Esophagus squamous epithelium (tissue), 4 donors: ENCODE measurements at regions not wholly inside any gene's neighbourhood (a gene's known extent, or its start where the extent isn't known, plus 50 kb on each side); places are given as distances from the start of the nearest gene placed in this dataset.

ENCODE experiments used
- CTCF ChIP-seq, 6 experiments: fragments of 450-650 bp in 4 of 6; fragments of 200-600 bp in 2 of 6; sonication (generic) in 2 of 6; IDR thresholded peaks; one replicate each; pipeline ENCODE4 v1.5.1; 2016 to 2019; ENCODE audit warnings: antibody characterized with exemption in 6 of 6, mild to moderate bottlenecking in 4 of 6, moderate library complexity in 4 of 6
- POLR2A ChIP-seq, 4 donors: fragments of 450-650 bp; IDR thresholded peaks; one replicate each; pipeline ENCODE4 v1.6.1; 2017; ENCODE audit warnings: antibody characterized with exemption in 4 of 4, mild to moderate bottlenecking in 4 of 4, moderate library complexity in 3 of 4

- TF ChIP-seq POLR2A (IDR thresholded peaks at IDR 0.05) (no peak), CTCF (IDR thresholded peaks at IDR 0.05) (no peak)
Observed at GRCh38 chr4:54852602-54853001, 194.8 kb downstream of the KIT start.
